DND-41 (cell line): ENCODE measurements at regions not wholly inside any gene's neighbourhood (a gene's known extent, or its start where the extent isn't known, plus 50 kb on each side); places are given as distances from the start of the nearest gene placed in this dataset.

Experiments
- CTCF ChIP-seq: IDR thresholded peaks from 2 replicates; pipeline ENCODE4 v1.5.1; 2012; ENCODE audit warnings: borderline replicate concordance, low read length, moderate library complexity, mild to moderate bottlenecking; ENCODE audit not compliant: poor library complexity, severe bottlenecking; ENCODE audit errors: extremely low read depth
- EZH2 ChIP-seq: IDR thresholded peaks from 3 replicates; pipeline ENCODE4 v1.6.1; 2012; ENCODE audit warnings: borderline replicate concordance, low read depth, mild to moderate bottlenecking, moderate library complexity, low read length, inconsistent platforms; ENCODE audit not compliant: severe bottlenecking

- no peak for TF ChIP-seq CTCF
- no peak for TF ChIP-seq EZH2
These were observed 1306.9 kb downstream of the UQCRFS1 start for GRCh38 chr19:27906081-27906480.
